GM12878 (cell line): ENCODE measurements at regions not wholly inside any gene's neighbourhood (a gene's known extent, or its start where the extent isn't known, plus 50 kb on each side); places are given as distances from the start of the nearest gene placed in this dataset.

Experiments
- ATAC-seq: fragments of 200-7000 bp; cut with Tn5 transposase; 3 replicates; pipeline ENCODE4 v1.9.1; 2020; ENCODE audit warnings: mild to moderate bottlenecking, moderate library complexity
- BruUV-seq: library from RNA; stranded (reverse); fragments of 400-500 nt; replicated peaks from 2 replicates; lab custom pipeline; 2021; lab: Mats Ljungman, UMichigan
- CTCF ChIA-PET: fragments of 300-600 bp; sonication (Branson Sonifier 250); formaldehyde crosslinking; extraction: SDS; loops from one replicate; lab custom pipeline; 2021; ENCODE audit warnings: inconsistent platforms; lab: Yijun Ruan, JAX
- POLR2A ChIA-PET: fragments of 350-600 bp; formaldehyde crosslinking; extraction: SDS; loops from one replicate; lab custom pipeline; 2021; ENCODE audit warnings: inconsistent platforms; lab: Charles Lee
- RAD21 ChIA-PET: fragments of 300-600 bp; sonication (Branson Sonifier 250); formaldehyde crosslinking; loops from one replicate; lab custom pipeline; 2023; ENCODE audit warnings: antibody characterized with exemption; ENCODE audit not compliant: unreplicated experiment; lab: Charles Lee
- SMC1A ChIA-PET: fragments of 300-600 bp; sonication (Branson Sonifier 250); formaldehyde crosslinking; loops from one replicate; lab custom pipeline; 2023; ENCODE audit not compliant: unreplicated experiment, uncharacterized antibody; lab: Charles Lee
- DNase-seq: peaks from one replicate; pipeline ENCODE4 v3.0.0-alpha.2; 2011; ENCODE audit warnings: low read depth, low spot score
- FAIRE-seq: peaks from 3 replicates; lab custom pipeline; 2011; peaks lifted over from hg19 to GRCh38; lab: Jason Lieb, UNC
- H2AFZ ChIP-seq: 2 replicates; pipeline ENCODE4 v1.6.0; 2011; ENCODE audit warnings: low read depth, low read length, control low read depth; ENCODE audit not compliant: control insufficient read depth
- H3K27ac ChIP-seq: 2 replicates; pipeline ENCODE4 v1.5.1; 2011; ENCODE audit warnings: control low read depth; ENCODE audit not compliant: control insufficient read depth, insufficient read depth
- H3K27me3 ChIP-seq, 2 experiments: replicated peaks in 1 of 2; 2 replicates each; pipeline versions ENCODE4 v1.6.0 to v1.6.1; 2011; ENCODE audit warnings: low read length in 1 of 2; ENCODE audit not compliant: control insufficient read depth in 2 of 2, insufficient read depth in 2 of 2
- H3K36me3 ChIP-seq, 2 experiments: 2 replicates each; pipeline ENCODE4 v1.5.1; 2011; ENCODE audit warnings: low read length in 1 of 2; ENCODE audit not compliant: control insufficient read depth in 2 of 2, insufficient read depth in 2 of 2
- H3K4me1 ChIP-seq: 2 replicates; pipeline ENCODE4 v1.6.1; 2011; ENCODE audit warnings: mild to moderate bottlenecking, low read length, moderate library complexity, mixed read lengths; ENCODE audit not compliant: control insufficient read depth, insufficient read depth
- H3K4me2 ChIP-seq: 2 replicates; pipeline ENCODE4 v1.6.0; 2011; ENCODE audit warnings: control low read depth; ENCODE audit not compliant: control insufficient read depth, insufficient read depth
- H3K4me3 ChIP-seq: fragments of 200-600 bp; sonication (generic); 2 replicates; pipeline ENCODE4 v1.5.1; 2016
- H3K79me2 ChIP-seq: 2 replicates; pipeline ENCODE4 v1.6.0; 2011; ENCODE audit warnings: low read length; ENCODE audit not compliant: control insufficient read depth, insufficient read depth
- H3K9ac ChIP-seq: 2 replicates; pipeline ENCODE4 v1.8.0; 2011; ENCODE audit warnings: low read length, control low read depth, mixed read lengths; ENCODE audit not compliant: control insufficient read depth, insufficient read depth
- H3K9me3 ChIP-seq: replicated peaks from 3 replicates; pipeline ENCODE4 v1.5.1; 2011; ENCODE audit warnings: mild to moderate bottlenecking, low read length; ENCODE audit not compliant: control insufficient read depth, insufficient read depth
- H4K20me1 ChIP-seq: 2 replicates; pipeline ENCODE4 v1.6.0; 2011; ENCODE audit not compliant: control insufficient read depth, insufficient read depth
- BCL11A ChIP-seq: IDR thresholded peaks from 2 replicates; pipeline ENCODE4 v1.6.1; 2011; ENCODE audit warnings: low read depth, low read length
- TCF3 ChIP-seq: IDR thresholded peaks from 2 replicates; pipeline ENCODE4 v1.6.1; 2012; ENCODE audit warnings: low read depth, mild to moderate bottlenecking, low read length, borderline replicate concordance; ENCODE audit not compliant: insufficient read depth
- YBX1 ChIP-seq: fragments of 450-650 bp; IDR thresholded peaks from 2 replicates; pipeline ENCODE4 v1.6.1; 2016; ENCODE audit warnings: antibody characterized with exemption
- in situ Hi-C: fragments of 300-500 bp; cut with MboI; formaldehyde crosslinking; loops from 9 replicates; pipeline ENCODE4 v1.14.3; 2018; ENCODE audit warnings: mixed read lengths
- intact Hi-C: fragments of 100-400 bp; cut with micrococcal nuclease; formaldehyde crosslinking; loops from one replicate; pipeline ENCODE4 v1.14.2; 2022; ENCODE audit not compliant: unreplicated experiment
- TF ChIP-seq, protein P1 (sequence below): IDR thresholded peaks from 2 replicates; pipeline ENCODE4 v1.6.1; 2011; ENCODE audit warnings: borderline replicate concordance, low read depth, mild to moderate bottlenecking, moderate library complexity, mixed read lengths, low read length; ENCODE audit not compliant: insufficient read depth; ENCODE audit errors: extremely low read length
- TF ChIP-seq, protein P2 (sequence below): fragments of 150-350 bp; IDR thresholded peaks from 2 replicates; pipeline ENCODE4 v1.6.1; 2016; ENCODE audit warnings: low read depth, low read length

DNA sequence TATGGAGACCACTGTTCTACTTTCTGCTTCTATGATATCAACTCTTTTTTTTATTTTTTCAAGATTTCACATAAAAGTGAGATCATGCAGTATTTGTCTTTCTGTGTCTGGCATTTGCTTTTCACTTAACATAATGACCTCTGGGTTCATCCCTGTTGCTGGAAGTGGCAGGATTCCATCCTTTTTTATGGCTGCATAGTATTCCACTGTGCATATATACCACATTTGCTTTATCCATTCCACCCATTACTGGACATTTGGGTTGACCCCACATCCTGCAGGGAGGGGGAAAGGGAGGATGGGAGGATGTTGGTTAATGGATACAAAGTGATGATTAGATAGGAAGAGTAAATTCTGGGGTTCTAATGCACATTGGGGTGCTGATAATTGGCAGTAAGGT is 80.3 kb upstream of the NPTX2 start:
- RAD21 ChIA-PET: no interaction called here
- POLR2A ChIA-PET: no interaction called here
- H3K36me3 ChIP-seq: no peaks in the 10 kb centered on the region
- no peaks in the 10 kb centered on the region for H4K20me1 ChIP-seq
- no TSS peak for BruUV-seq
- CTCF ChIA-PET: no interaction called here
- H3K9ac ChIP-seq: no peak overlapping the region
- no peak overlapping the region for H2AFZ ChIP-seq
- H3K4me3 ChIP-seq: no peak overlapping the region
- intact Hi-C loops: no loop called here
- DNase-seq: no peak
- H3K4me2 ChIP-seq: no peak overlapping the region
- no peaks in the 10 kb centered on the region for H3K27me3 ChIP-seq
- no peak for ATAC-seq
- H3K4me1 ChIP-seq: no peaks in the 10 kb centered on the region
- in situ Hi-C loops: no loop called here
- no peak for FAIRE-seq
- no peaks in the 10 kb centered on the region; the same call in 2 of the 3 replicates for H3K9me3 ChIP-seq
- SMC1A ChIA-PET: no interaction called here
- H3K79me2 ChIP-seq: no peaks in the 10 kb centered on the region
- no peak overlapping the region for H3K27ac ChIP-seq
- TF ChIP-seq YBX1: no peak
- TF ChIP-seq, protein P1, sequence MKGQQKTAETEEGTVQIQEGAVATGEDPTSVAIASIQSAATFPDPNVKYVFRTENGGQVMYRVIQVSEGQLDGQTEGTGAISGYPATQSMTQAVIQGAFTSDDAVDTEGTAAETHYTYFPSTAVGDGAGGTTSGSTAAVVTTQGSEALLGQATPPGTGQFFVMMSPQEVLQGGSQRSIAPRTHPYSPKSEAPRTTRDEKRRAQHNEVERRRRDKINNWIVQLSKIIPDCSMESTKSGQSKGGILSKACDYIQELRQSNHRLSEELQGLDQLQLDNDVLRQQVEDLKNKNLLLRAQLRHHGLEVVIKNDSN: no peak
- TF ChIP-seq TCF3: no peak
- no peak for TF ChIP-seq BCL11A
- TF ChIP-seq, protein P2, sequence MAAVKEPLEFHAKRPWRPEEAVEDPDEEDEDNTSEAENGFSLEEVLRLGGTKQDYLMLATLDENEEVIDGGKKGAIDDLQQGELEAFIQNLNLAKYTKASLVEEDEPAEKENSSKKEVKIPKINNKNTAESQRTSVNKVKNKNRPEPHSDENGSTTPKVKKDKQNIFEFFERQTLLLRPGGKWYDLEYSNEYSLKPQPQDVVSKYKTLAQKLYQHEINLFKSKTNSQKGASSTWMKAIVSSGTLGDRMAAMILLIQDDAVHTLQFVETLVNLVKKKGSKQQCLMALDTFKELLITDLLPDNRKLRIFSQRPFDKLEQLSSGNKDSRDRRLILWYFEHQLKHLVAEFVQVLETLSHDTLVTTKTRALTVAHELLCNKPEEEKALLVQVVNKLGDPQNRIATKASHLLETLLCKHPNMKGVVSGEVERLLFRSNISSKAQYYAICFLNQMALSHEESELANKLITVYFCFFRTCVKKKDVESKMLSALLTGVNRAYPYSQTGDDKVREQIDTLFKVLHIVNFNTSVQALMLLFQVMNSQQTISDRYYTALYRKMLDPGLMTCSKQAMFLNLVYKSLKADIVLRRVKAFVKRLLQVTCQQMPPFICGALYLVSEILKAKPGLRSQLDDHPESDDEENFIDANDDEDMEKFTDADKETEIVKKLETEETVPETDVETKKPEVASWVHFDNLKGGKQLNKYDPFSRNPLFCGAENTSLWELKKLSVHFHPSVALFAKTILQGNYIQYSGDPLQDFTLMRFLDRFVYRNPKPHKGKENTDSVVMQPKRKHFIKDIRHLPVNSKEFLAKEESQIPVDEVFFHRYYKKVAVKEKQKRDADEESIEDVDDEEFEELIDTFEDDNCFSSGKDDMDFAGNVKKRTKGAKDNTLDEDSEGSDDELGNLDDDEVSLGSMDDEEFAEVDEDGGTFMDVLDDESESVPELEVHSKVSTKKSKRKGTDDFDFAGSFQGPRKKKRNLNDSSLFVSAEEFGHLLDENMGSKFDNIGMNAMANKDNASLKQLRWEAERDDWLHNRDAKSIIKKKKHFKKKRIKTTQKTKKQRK: no peak
- TF ChIP-seq, all 136 proteins: peak for 0
